NCI-H69 (cell line): ENCODE measurements at regions not wholly inside any gene's neighbourhood (a gene's known extent, or its start where the extent isn't known, plus 50 kb on each side); places are given as distances from the start of the nearest gene placed in this dataset.
A peak's percentile ranks its signal among the peaks of the same experiment; 100 is the strongest.

Experiments
- DNase-seq: peaks from one replicate; lab custom pipeline; 2025; lab: John Stamatoyannopoulos, UW

DNA sequence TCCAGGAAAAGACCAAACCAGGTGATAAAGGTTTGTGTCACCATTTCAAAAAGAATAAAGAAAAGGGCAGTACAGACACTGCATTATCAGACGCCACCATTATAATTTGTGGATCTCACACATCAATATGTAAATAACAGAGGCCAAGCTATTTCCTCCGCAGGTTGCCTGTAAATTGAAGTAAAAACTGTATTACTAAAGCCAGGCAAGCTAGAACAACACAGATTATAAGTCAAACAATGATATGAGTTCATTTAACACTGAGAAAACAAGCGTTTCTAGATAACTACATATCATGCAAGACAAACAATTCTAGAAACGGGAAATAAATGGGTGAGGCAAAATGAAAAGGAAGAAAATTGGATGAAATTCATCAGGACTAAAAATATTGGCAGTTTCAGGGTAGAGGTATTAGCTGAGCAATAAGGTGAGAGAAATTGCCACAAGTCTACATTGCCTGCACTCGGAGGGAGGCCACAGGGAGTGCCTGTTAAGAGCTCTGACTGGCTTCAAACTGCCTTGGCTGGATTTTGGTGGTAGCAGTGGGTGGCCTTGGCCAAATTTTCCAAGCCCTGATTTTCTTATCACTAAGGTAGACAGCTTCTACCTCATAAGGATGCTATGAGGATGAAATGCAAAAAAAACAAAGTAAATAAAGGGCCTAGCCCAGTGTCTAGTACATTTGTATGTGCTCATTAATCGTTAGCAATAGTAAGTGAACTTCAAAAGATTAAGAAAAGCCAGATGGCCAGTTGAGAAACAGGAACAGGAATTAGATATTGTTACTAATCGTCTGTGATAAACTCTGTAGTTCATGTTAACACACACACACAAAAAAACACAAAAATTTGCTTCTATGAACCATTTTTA, 240.0 kb upstream of the NFE2L3 start:
- peak; percentile 39 for DNase-seq

DNA sequence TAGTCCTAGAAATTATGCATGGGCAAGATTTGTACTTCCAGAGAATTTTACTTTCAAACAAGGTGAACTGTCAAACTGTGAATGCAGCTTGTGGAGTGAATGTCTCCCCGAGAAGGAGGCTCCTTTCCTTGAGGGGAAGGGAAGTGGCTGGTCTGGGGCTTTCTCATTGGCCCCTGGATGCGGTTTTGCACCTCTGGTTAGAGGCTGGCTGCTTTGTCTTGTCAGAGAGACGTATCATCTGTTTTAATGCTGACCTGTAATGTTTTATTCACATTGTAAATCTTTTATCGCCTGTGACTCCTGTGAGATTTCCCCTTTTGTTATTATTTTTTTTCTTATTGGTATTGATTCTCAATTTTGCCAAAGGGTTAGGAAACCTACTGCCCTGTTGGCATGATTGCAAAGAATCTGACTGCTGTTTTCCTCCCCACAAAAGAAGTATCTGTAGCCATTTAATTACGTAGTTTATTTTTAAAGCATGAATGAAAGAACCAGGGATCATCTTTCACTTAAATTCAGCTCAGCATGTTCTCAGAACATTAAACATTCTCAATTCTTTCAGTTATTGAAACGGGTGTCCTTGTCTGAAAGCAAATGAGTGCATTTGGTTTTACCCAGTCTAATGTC, 238.3 kb upstream of the NFE2L3 start:
- peak; percentile 81 for DNase-seq

DNA sequence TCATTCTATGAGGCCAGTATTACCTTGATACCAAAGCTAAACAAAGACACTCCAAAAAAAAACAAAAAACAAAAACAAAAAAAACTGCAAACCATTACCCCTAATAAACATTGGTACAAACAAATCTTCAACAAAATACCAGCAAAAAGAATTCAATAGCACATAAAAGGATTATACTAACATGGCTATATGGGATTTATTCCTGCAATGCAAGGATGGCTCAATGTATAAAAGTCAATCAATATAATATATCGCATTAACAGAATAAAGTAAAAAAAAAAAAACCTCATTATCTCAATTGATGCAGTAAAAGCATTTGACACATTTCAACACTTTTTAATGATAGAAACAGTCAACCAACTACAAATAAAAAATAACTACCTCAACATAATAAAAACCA, 233.3 kb upstream of the NFE2L3 start:
- no peak for DNase-seq

DNA sequence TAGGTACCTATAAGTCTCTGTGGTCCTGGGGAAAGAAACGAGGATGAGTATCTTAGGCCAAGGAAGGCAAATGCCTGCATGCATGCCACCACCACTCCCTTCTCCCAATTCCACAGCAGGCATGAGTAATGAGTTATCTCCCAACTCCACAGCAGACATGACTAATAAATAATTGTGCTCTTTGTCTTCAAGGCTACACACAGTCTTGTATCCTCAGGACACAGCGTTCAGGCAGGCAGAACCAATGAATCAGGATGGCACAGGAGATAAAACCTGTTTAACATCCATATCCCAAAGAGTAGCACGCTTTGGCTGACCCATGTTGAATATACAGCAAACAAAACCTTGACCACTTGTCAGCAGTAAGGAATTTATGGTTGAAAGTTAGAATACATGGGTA, 229.7 kb upstream of the NFE2L3 start:
- no peak for DNase-seq

GRCh38 chr7:25923741-25924460, 228.1 kb upstream of the NFE2L3 start:
- DNase-seq, result no peak

DNA sequence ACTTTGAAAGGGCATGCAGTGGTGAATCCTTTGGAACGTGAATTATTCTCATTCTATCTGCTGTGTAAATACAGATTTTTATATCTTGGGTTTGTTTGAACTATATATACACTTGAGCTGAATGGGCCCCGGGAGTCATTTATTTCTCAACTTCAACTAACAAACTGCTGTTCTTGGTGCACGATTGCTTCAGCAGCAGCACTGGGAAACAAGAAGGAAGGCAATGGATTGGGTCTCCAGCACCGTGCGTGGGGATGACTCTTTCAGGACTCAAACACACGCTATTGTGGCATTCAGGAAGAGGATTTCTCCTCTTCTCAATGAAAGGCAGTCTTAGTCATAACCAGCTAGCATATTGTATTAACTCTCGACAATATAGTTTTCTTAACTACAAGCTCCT, 226.0 kb upstream of the NFE2L3 start:
- DNase-seq, result no peak

- no peak for DNase-seq
These were observed 225.5 kb upstream of the NFE2L3 start for GRCh38 chr7:25926451-25926850.

GRCh38 chr7:25926891-25927625, 224.9 kb upstream of the NFE2L3 start:
- no peak for DNase-seq

- DNase-seq, result no peak
These were observed 224.4 kb upstream of the NFE2L3 start for GRCh38 chr7:25927626-25927978.

DNA sequence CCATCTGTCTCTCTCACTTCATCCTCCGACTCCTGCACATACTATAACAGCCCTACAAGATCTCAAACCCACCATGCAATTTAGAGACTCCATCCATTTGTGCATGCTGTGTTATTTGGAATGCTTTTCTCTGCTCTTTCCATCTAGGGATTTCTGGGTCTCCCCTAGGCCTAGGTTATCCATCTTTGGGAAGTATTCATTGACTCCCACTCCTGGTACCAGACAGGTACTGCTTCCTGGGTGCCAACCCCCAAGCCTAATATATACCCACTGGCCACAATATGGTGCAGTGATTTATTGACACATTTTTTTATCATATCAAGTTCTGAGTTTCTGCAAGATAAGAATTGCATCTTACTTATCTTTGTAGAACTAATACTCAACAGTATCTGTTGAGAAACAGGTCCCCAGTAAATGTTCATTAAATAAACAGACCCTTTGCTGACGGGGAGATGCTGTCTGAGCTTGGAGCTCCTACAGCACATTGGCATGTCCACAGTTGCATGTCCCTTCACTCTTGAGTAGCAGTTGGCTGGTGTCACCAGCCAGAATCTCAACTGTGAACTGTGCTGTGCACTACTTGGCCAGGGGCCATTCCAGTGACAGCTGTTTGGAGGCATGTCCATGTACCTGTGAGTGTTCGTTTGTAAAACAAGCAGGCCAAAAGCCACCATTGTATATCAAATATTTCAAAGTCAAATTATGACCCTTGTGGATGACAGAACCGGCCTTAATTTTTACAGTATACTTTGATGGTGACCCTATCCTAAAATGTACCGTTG, 223.3 kb upstream of the NFE2L3 start:
- no peak for DNase-seq

- no peak for DNase-seq
These were observed 222.6 kb upstream of the NFE2L3 start for GRCh38 chr7:25929448-25929847.

GRCh38 chr7:25930492-25931048, 221.4 kb upstream of the NFE2L3 start:
- no peak for DNase-seq

DNA sequence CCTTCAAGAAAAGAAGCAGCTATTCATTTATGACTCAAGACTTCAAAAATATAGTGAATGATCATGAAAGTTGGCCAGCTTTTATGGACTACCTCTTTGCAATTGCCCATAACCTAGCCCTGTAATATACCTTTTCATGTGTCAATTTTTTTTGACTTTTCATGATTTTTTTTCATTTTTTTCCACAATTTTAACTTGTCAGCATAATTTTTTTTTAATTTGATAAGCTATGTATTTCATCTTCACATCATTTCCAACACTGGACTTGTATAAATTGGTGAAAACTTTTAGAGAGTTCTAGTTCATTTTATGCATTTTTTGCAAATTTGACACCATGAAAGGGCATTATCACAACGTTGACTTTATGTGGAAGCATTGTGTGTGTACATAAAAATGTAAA, 220.8 kb upstream of the NFE2L3 start:
- no peak for DNase-seq

DNA sequence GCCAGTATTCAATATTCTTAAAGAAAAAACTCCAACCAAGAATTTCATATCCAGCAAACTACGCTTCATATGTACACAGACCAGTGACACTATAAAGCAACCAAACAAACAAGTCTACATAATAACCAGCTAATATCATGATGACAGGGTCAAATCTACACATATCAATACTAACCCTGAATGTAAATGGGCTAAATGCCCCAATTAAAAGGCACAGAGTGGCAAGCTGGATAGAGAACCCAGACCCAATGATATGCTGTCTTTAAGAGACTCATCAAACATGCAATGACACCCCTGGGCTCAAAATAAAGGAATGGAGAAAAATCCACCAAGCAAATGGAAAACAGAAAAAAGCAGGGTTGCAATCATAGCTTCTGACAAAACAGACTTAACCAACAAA, 218.1 kb upstream of the NFE2L3 start:
- no peak for DNase-seq

DNA sequence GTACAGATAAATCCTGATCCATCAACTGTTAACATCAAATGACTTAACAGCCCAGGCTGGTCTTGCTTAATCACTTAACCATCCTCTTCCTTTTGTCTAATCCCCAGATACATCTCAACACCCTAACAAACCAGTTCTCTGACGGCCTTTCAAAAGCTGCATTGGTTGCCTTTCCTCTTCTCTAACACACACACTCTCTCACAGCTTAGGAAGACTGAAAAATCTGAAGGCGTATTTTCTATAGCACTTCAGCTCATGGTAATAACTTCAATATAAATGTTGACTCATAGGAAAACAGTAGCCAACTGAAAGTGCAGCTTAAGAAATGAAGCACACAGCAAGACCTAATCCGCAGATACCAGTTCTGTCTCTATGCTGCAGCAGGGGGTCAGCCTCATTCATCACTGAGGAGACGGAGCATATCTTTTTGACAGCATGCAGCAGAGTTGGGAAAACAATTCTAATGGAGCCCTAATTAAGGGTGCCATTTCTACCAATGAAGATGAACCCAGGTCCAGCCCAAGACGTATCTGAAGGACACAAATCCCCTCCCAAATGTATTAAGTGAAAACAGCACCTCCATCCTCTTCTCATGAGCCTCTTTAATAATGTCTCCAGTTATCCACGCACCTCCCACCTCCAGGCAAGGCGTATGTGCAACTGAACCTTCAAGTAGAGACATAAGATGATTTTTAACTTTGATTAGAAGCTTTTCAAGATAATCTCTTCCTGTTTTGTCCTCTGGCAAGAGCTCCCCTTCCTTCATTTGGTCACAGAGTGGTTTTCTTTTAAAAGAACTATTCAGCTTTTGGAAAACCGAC, 211.7 kb upstream of the NFE2L3 start:
- DNase-seq, result peak; percentile 87

GRCh38 chr7:25944777-25945515, 207.1 kb upstream of the NFE2L3 start:
- no peak for DNase-seq

DNA sequence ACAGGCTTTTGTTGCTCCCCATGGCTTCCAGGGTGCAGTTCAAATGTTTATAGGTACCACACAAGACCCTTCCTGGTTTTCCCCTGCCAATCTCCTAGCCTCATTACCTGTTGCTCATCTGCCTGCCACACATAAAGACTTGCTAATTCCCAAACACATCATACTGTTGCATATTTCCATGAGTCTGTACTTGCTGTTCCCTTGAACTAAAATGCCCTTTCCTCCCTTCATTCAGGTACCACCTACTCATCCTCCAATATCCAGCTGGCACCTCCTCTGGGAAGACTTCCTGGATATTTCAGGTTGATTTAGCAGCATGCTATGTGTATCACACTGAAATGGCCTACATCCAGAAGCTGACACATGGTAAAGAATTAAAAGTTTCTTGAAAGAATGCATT, 206.4 kb upstream of the NFE2L3 start:
- DNase-seq, result no peak

DNA sequence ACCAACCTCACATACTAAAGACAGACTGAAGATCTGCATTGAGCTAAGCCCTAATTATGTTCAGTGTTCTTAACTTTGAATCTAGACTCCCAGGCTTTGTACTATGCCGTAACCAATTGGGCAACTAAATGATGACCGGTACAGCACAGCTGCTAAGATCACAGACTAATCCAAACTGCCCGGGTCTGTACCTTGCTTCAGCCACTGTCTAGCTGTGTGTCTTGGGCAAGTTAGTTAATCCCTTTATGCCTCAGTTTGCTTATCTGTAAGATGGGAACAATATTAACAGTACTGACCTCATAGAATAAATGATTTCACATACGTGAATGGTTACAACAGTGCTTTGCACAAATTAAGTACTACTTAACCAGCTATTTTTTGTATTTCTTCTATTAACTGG, 205.8 kb upstream of the NFE2L3 start:
- DNase-seq, result no peak

DNA sequence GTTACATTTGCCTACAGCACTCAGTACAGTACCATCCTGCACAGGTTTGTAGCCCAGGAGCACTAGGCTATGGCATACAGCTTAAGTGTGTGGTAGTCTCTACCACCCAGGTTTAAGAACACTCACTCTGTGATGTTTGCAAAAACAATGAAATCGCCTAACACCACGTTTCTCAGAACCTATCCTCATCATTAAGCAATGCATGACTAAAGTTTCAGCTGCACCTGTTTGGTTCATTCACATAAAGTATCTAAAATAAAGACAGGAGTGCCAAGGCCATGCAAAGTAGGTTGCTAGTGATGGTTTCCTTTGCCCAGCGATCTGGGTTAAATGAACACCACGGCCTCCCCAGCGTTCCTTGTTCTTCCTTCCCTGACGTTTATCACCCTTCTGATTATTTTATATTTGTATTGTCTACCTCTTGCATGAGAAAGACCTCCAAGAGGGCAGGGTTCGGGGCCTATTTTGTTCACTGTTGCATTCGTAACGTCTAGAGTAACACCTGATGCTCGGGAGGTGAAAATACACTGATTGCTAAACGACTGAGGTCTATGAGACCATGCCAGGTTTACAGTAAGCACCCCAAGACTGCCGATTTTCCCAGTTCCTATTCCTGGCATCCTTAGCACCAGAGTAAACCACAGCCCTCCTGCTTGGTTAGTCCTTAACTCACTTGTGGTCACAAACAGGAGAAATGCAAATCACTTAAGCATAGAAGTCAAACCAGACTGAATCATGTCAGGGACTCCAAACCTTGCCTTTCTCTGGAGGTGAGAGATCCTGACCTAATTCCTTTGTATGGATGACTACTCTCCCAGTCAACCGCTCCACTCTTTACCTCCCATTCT, 204.1 kb upstream of the NFE2L3 start:
- no peak for DNase-seq
